H9 (cell line): ENCODE measurements at regions not wholly inside any gene's neighbourhood (a gene's known extent, or its start where the extent isn't known, plus 50 kb on each side); places are given as distances from the start of the nearest gene placed in this dataset.

Source experiments
- DNase-seq: peaks from one replicate; pipeline ENCODE4 v3.0.0-alpha.2; 2017
- H2AFZ ChIP-seq: one replicate; pipeline ENCODE4 v1.6.1; 2013; ENCODE audit warnings: mild to moderate bottlenecking, low read length, control low read depth, moderate library complexity
- H2AK5ac ChIP-seq: 2 replicates; pipeline ENCODE4 v1.6.1; 2013; ENCODE audit warnings: low read length, control low read depth, mixed read lengths; ENCODE audit not compliant: insufficient read length
- H2BK120ac ChIP-seq: one replicate; pipeline ENCODE4 v1.6.1; 2013; ENCODE audit warnings: low read depth, mild to moderate bottlenecking, low read length, control low read depth, inconsistent platforms; ENCODE audit not compliant: poor library complexity, severe bottlenecking
- H2BK12ac ChIP-seq: 2 replicates; pipeline ENCODE4 v1.6.1; 2013; ENCODE audit warnings: low read length, control low read depth, mixed read lengths, low read depth; ENCODE audit not compliant: insufficient read length
- H2BK15ac ChIP-seq: 2 replicates; pipeline ENCODE4 v1.6.1; 2013; ENCODE audit warnings: low read depth, low read length, control low read depth
- H2BK20ac ChIP-seq: one replicate; pipeline ENCODE4 v1.6.1; 2013; ENCODE audit warnings: low read depth, mild to moderate bottlenecking, low read length, control low read depth, inconsistent platforms; ENCODE audit not compliant: poor library complexity, severe bottlenecking
- H2BK5ac ChIP-seq: 2 replicates; pipeline ENCODE4 v1.6.1; 2013; ENCODE audit warnings: low read length, control low read depth, mixed read lengths; ENCODE audit not compliant: insufficient read length
- H3K14ac ChIP-seq: 2 replicates; pipeline ENCODE4 v1.6.1; 2013; ENCODE audit warnings: low read length, control low read depth; ENCODE audit not compliant: insufficient read depth
- H3K18ac ChIP-seq: 2 replicates; pipeline ENCODE4 v1.6.1; 2013; ENCODE audit warnings: low read depth, mild to moderate bottlenecking, mixed read lengths, low read length, control low read depth; ENCODE audit not compliant: insufficient read length
- H3K23ac ChIP-seq: 2 replicates; pipeline ENCODE4 v1.6.1; 2013; ENCODE audit warnings: low read length, control low read depth, mixed read lengths, low read depth; ENCODE audit not compliant: insufficient read length
- H3K23me2 ChIP-seq: 2 replicates; pipeline ENCODE4 v1.6.1; 2013; ENCODE audit warnings: low read depth, mild to moderate bottlenecking, mixed read lengths, low read length, control low read depth; ENCODE audit not compliant: insufficient read length, poor library complexity, severe bottlenecking
- H3K27ac ChIP-seq: 2 replicates; pipeline ENCODE4 v1.5.1; 2013; ENCODE audit warnings: low read length, control low read depth, mixed read lengths, low read depth; ENCODE audit not compliant: insufficient read length
- H3K27me3 ChIP-seq: 2 replicates; pipeline ENCODE4 v1.6.1; 2013; ENCODE audit warnings: low read length, control low read depth, inconsistent platforms; ENCODE audit not compliant: insufficient read depth
- H3K4ac ChIP-seq: 2 replicates; pipeline ENCODE4 v1.6.1; 2013; ENCODE audit warnings: low read depth, mild to moderate bottlenecking, control low read depth, inconsistent platforms, low read length, moderate library complexity
- H3K4me1 ChIP-seq: 2 replicates; pipeline ENCODE4 v1.6.1; 2013; ENCODE audit warnings: low read length, control low read depth, inconsistent platforms; ENCODE audit not compliant: insufficient read depth
- H3K4me2 ChIP-seq: 2 replicates; pipeline ENCODE4 v1.6.1; 2013; ENCODE audit warnings: low read length, control low read depth, mixed read lengths; ENCODE audit not compliant: insufficient read length, insufficient read depth
- H3K56ac ChIP-seq: 2 replicates; pipeline ENCODE4 v1.6.1; 2013; ENCODE audit warnings: low read depth, mild to moderate bottlenecking, mixed read lengths, low read length, control low read depth; ENCODE audit not compliant: insufficient read length
- H3K79me1 ChIP-seq: 2 replicates; pipeline ENCODE4 v1.6.1; 2013; ENCODE audit warnings: low read depth, mild to moderate bottlenecking, moderate library complexity, low read length, control low read depth, inconsistent platforms; ENCODE audit not compliant: insufficient read depth, poor library complexity, severe bottlenecking
- H3K79me2 ChIP-seq: 2 replicates; pipeline ENCODE4 v1.6.1; 2013; ENCODE audit warnings: low read length, control low read depth, inconsistent platforms; ENCODE audit not compliant: insufficient read depth
- H3K9ac ChIP-seq: 2 replicates; pipeline ENCODE4 v1.6.1; 2013; ENCODE audit warnings: low read length, control low read depth, mixed read lengths; ENCODE audit not compliant: insufficient read length; ENCODE audit errors: extremely low read depth
- H3K9me3 ChIP-seq: one replicate; pipeline ENCODE4 v1.6.1; 2013; ENCODE audit warnings: low read depth, low read length, inconsistent platforms; ENCODE audit not compliant: control insufficient read depth
- H3T11ph ChIP-seq: one replicate; pipeline ENCODE4 v1.6.1; 2013; ENCODE audit warnings: mild to moderate bottlenecking, low read length, control low read depth, inconsistent platforms
- H4K20me1 ChIP-seq: one replicate; pipeline ENCODE4 v1.6.1; 2013; ENCODE audit not compliant: control insufficient read depth, insufficient read length, insufficient read depth
- H4K5ac ChIP-seq: 2 replicates; pipeline ENCODE4 v1.6.1; 2013; ENCODE audit warnings: low read depth, mild to moderate bottlenecking, mixed read lengths, low read length, control low read depth; ENCODE audit not compliant: insufficient read length
- H4K8ac ChIP-seq: replicated peaks from 2 replicates; pipeline ENCODE4 v1.6.1; 2013; ENCODE audit warnings: low read length, control low read depth, mixed read lengths, low read depth; ENCODE audit not compliant: insufficient read length
- H4K91ac ChIP-seq: 2 replicates; pipeline ENCODE4 v1.6.1; 2013; ENCODE audit warnings: low read depth, mild to moderate bottlenecking, moderate library complexity, mixed read lengths, low read length, control low read depth; ENCODE audit not compliant: insufficient read length
- H3K27ac Mint-ChIP-seq, 3 experiments: 2 replicates in 2 of 3; 3 replicates in 1 of 3; pipeline ENCODE4 v1.8.0; 2020 to 2021; ENCODE audit warnings: mixed read lengths in 3 of 3, mild to moderate bottlenecking in 1 of 3, moderate library complexity in 1 of 3
- H3K27me3 Mint-ChIP-seq: 2 replicates; pipeline ENCODE4 v1.8.0; 2021; ENCODE audit warnings: low read depth, mild to moderate bottlenecking, moderate library complexity, mixed read lengths
- H3K36me3 Mint-ChIP-seq, 3 experiments: 2 replicates in 2 of 3; 3 replicates in 1 of 3; pipeline ENCODE4 v1.8.0; 2020 to 2021; ENCODE audit warnings: low read depth in 3 of 3, mixed read lengths in 3 of 3; ENCODE audit not compliant: insufficient read depth in 1 of 3
- H3K4me1 Mint-ChIP-seq, 2 experiments: 2 replicates each; pipeline ENCODE4 v1.8.0; 2020; ENCODE audit warnings: mixed read lengths in 2 of 2
- H3K4me3 Mint-ChIP-seq, 2 experiments: 2 replicates in 1 of 2; 3 replicates in 1 of 2; pipeline ENCODE4 v1.8.0; 2020 to 2021; ENCODE audit warnings: mild to moderate bottlenecking in 2 of 2, mixed read lengths in 2 of 2, moderate library complexity in 1 of 2
- H3K9me3 Mint-ChIP-seq, 2 experiments: 2 replicates in 1 of 2; 3 replicates in 1 of 2; pipeline ENCODE4 v1.8.0; 2020; ENCODE audit warnings: mild to moderate bottlenecking in 2 of 2, mixed read lengths in 2 of 2, moderate library complexity in 1 of 2
- CTCF ChIP-seq: fragments of 200-600 bp; sonication (generic); conservative IDR thresholded peaks from 3 replicates; pipeline ENCODE4 v1.8.0; 2021; ENCODE audit warnings: antibody characterized with exemption, mild to moderate bottlenecking
- WGBS: extraction: QIAGEN DNeasy Blood & Tissue Kit; methylation state at CpG from one replicate; pipeline ENCODE4 v1.1.7; 2013; ENCODE audit warnings: missing lambda C conversion rate, low lambda C conversion rate, mixed read lengths; ENCODE audit not compliant: insufficient read length; ENCODE audit errors: extremely low coverage; 5-methylcytosine and 5-hydroxymethylcytosine counted together

- Histone ChIP-seq H3K4me2 (peak overlapping the region; percentile 6), H3K56ac (no peak overlapping the region), H4K5ac (no peak overlapping the region), H3T11ph (no peak overlapping the region), H3K18ac (no peak overlapping the region), H3K23me2 (peaks cover 4% of the 10 kb centered on the region), H3K27ac (no peak overlapping the region), H3K9ac (no peak overlapping the region), H2BK120ac (no peak overlapping the region), H3K9me3 (no peaks in the 10 kb centered on the region), H2AK5ac (no peak overlapping the region), H3K14ac (no peak overlapping the region), H3K4me1 (peaks cover 19% of the 10 kb centered on the region), H2BK15ac (no peak overlapping the region), H2BK5ac (no peak overlapping the region), H4K91ac (no peak overlapping the region), H3K27me3 (peaks cover 61% of the 10 kb centered on the region), H3K4ac (no peak overlapping the region), H4K20me1 (no peaks in the 10 kb centered on the region), H2AFZ (no peak overlapping the region), H3K79me2 (no peaks in the 10 kb centered on the region), H3K79me1 (no peaks in the 10 kb centered on the region), H4K8ac (no peak overlapping the region), H2BK20ac (no peak overlapping the region), H3K23ac (no peak overlapping the region), H2BK12ac (no peak overlapping the region)
- no peaks in the 10 kb centered on the region for H3K36me3 Mint-ChIP-seq
- DNase-seq = no peak
- H3K9me3 Mint-ChIP-seq = no peaks in the 10 kb centered on the region; a peak in 1 of 5 replicates
- peaks cover 2% of the 10 kb centered on the region; the same call in 1 of the 2 replicates for H3K27me3 Mint-ChIP-seq
- TF ChIP-seq CTCF = no peak
- H3K4me3 Mint-ChIP-seq = no peak overlapping the region
- H3K27ac Mint-ChIP-seq = peak overlapping the region in 1 of 3 experiments; percentile 96; a peak in 2 of 7 replicates
- no CpG with 5 or more reads among the region's 4 CpGs for WGBS
- peaks cover 86% of the 10 kb centered on the region in 2 experiments for H3K4me1 Mint-ChIP-seq
Measured at GRCh38 chr5:3119435-3119834, 368.0 kb upstream of the IRX2 start.
